ENCODE measurements at regions not wholly inside any gene's neighbourhood (a gene's known extent, or its start where the extent isn't known, plus 50 kb on each side); places are given as distances from the start of the nearest gene placed in this dataset.

DNA sequence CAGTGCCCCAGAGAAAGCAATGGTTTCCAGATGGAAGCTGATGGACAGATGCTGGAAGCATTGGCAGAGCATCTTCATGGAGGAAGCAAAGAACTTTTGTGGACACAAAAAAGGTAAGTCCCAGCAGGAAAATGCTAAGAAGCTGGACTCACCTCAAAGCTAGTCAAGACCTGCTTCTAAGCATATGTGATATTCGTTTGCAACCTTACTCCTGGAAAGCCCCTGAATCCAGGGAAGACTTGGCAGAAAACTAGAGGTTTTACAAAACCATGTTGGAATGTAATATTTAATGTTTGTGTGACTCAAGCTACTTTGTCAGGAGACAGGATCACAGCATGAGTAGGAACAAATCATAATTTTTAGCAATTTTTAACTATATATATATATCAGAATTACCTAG lies 288.2 kb downstream of the BCHE start:
- Histone ChIP-seq H3K9me3 (ENCODE audit: control insufficient read depth in 1 of 2, insufficient read depth in 1 of 2, low read depth in 1 of 2, low read length in 2 of 2) (no peaks in the 10 kb centered on the region), H3K4me1 (ENCODE audit: control insufficient read depth in 1 of 2, insufficient read depth in 2 of 2, low read length in 2 of 2) (no peaks in the 10 kb centered on the region), H3K4me2 (ENCODE audit: low read length) (no peak overlapping the region), H3K9me2 (ENCODE audit: insufficient read depth) (no peaks in the 10 kb centered on the region), H4K20me1 (ENCODE audit: insufficient read depth) (no peaks in the 10 kb centered on the region), H3K36me3 (ENCODE audit: control insufficient read depth in 1 of 2, insufficient read depth in 2 of 2, low read length in 2 of 2) (no peaks in the 10 kb centered on the region), H3K9ac (ENCODE audit: low read length) (no peak overlapping the region), H2AFZ (ENCODE audit: low read depth, low read length, poor library complexity, severe bottlenecking) (no peak overlapping the region), H3K79me2 (ENCODE audit: insufficient read depth, low read length) (no peaks in the 10 kb centered on the region), H3K27ac (ENCODE audit: low read depth, low read length) (no peak overlapping the region), H3K4me3 (replicated peaks in 1 of 2; ENCODE audit: low read depth in 1 of 2, low read length in 2 of 2) (no peak overlapping the region), H3K27me3 (ENCODE audit: insufficient read depth, low read length) (no peaks in the 10 kb centered on the region)
- POLR2A ChIA-PET = no interaction called here
- RAD21 ChIA-PET (ENCODE audit: low non-redundant PET in 1 of 2, low total read pairs in 2 of 2, uncharacterized antibody in 2 of 2, unreplicated experiment in 2 of 2) = no interaction called here
- intact Hi-C loops (cut with micrococcal nuclease) = no loop called here
- TF ChIP-seq CEBPB (IDR thresholded peaks at IDR 0.05; ENCODE audit: low read depth) (no peak), EZH2phosphoT487 (IDR thresholded peaks at IDR 0.05; ENCODE audit: borderline replicate concordance) (no peak), SP1 (IDR thresholded peaks at IDR 0.05; ENCODE audit: low read depth) (no peak), CTCF (IDR thresholded peaks at IDR 0.05 in 2 of 3, conservative IDR thresholded peaks at IDR 0.05 in 1 of 3; ENCODE audit: borderline replicate concordance in 1 of 3, insufficient read depth in 1 of 3, low read depth in 2 of 3, low read length in 2 of 3) (no peak), TCF7L2 (IDR thresholded peaks at IDR 0.05; ENCODE audit: borderline replicate concordance, extremely low read depth, insufficient read depth, insufficient read length) (no peak), RAD21 (IDR thresholded peaks at IDR 0.05; ENCODE audit: low read depth) (no peak), EZH2 (IDR thresholded peaks at IDR 0.05) (no peak), ZNF274 (IDR thresholded peaks at IDR 0.05; ENCODE audit: low read depth, low read length) (no peak), ZFX (IDR thresholded peaks at IDR 0.05) (no peak), SIN3A (IDR thresholded peaks at IDR 0.05; ENCODE audit: low read depth) (no peak), FOSL1 (IDR thresholded peaks at IDR 0.05; ENCODE audit: low read depth) (no peak), EGR1 (IDR thresholded peaks at IDR 0.05; ENCODE audit: low read depth) (no peak), SRF (IDR thresholded peaks at IDR 0.05; ENCODE audit: low read depth) (no peak)
- BruUV-seq (replicated peaks) = no TSS peak
- DNase-seq (ENCODE audit: low read depth, low spot score) = no peak
- no peak for ATAC-seq
- CTCF ChIA-PET = no interaction called here
